ENCODE measurements at regions not wholly inside any gene's neighbourhood (a gene's known extent, or its start where the extent isn't known, plus 50 kb on each side); places are given as distances from the start of the nearest gene placed in this dataset.

DNA sequence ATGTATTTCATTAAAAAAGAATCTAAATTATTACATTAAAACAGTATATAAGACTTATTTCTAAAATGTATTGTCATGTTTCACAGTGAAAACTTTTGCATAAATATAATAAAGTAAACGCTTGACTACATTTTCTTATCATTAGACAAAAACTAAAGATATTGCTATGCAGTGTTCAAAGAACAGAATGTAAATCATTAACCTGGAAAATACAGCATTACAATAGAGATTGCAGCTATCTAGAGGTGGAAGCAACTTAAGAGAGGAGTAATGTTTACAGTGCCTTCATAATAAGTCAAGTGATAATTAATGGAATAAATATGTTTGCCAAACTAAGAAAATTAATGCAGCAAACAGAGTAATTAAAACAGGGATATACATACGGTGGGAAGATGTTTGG is 940.9 kb downstream of the FSTL5 start:
- TF ChIP-seq POLR2AphosphoS5 (IDR thresholded peaks at IDR 0.05; ENCODE audit: insufficient read depth, low read depth, low read length) (no peak), POLR2A (IDR thresholded peaks at IDR 0.05; ENCODE audit: low read depth, low read length) (no peak), JUN (IDR thresholded peaks at IDR 0.05; ENCODE audit: borderline replicate concordance, insufficient read depth, insufficient read length, low read depth) (no peak), MYC (IDR thresholded peaks at IDR 0.05; ENCODE audit: low read depth, low read length) (no peak), GATA2 (IDR thresholded peaks at IDR 0.05; ENCODE audit: insufficient read depth, insufficient read length, low read depth, low read length) (no peak), EZH2 (IDR thresholded peaks at IDR 0.05; ENCODE audit: borderline replicate concordance, low read depth, low read length, severe bottlenecking) (no peak)
- TF ChIP-seq, protein P1, sequence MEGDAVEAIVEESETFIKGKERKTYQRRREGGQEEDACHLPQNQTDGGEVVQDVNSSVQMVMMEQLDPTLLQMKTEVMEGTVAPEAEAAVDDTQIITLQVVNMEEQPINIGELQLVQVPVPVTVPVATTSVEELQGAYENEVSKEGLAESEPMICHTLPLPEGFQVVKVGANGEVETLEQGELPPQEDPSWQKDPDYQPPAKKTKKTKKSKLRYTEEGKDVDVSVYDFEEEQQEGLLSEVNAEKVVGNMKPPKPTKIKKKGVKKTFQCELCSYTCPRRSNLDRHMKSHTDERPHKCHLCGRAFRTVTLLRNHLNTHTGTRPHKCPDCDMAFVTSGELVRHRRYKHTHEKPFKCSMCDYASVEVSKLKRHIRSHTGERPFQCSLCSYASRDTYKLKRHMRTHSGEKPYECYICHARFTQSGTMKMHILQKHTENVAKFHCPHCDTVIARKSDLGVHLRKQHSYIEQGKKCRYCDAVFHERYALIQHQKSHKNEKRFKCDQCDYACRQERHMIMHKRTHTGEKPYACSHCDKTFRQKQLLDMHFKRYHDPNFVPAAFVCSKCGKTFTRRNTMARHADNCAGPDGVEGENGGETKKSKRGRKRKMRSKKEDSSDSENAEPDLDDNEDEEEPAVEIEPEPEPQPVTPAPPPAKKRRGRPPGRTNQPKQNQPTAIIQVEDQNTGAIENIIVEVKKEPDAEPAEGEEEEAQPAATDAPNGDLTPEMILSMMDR (IDR thresholded peaks at IDR 0.05; ENCODE audit: extremely low read depth in 1 of 2, insufficient read depth in 1 of 2, low read depth in 1 of 2, low read length in 2 of 2), result no peak
- TF ChIP-seq, protein P2, sequence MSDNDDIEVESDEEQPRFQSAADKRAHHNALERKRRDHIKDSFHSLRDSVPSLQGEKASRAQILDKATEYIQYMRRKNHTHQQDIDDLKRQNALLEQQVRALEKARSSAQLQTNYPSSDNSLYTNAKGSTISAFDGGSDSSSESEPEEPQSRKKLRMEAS (IDR thresholded peaks at IDR 0.05; ENCODE audit: insufficient read depth, insufficient read length), result no peak

All from endothelial cell of umbilical vein (primary cell).